GM23338 (cell line): ENCODE measurements at regions not wholly inside any gene's neighbourhood (a gene's known extent, or its start where the extent isn't known, plus 50 kb on each side); places are given as distances from the start of the nearest gene placed in this dataset.

ENCODE experiments used
- CREB1 ChIP-seq: fragments of 250-450 bp; sonication (Bioruptor Pico); IDR thresholded peaks from 2 replicates; pipeline ENCODE4 v1.5.0; 2020; ENCODE audit warnings: low read depth, mild to moderate bottlenecking, moderate library complexity
- CTCF ChIP-seq, 2 experiments: fragments of 200-600 bp in 1 of 2; sonication (generic) in 1 of 2; conservative IDR thresholded peaks; 2 replicates each; pipeline versions ENCODE4 v1.5.1 to v1.6.1; 2016 to 2017; ENCODE audit warnings: antibody characterized with exemption in 2 of 2, low read depth in 2 of 2, mild to moderate bottlenecking in 2 of 2, moderate library complexity in 1 of 2
- ETS1 ChIP-seq: IDR thresholded peaks from 2 replicates; pipeline ENCODE4 v1.6.1; 2016; ENCODE audit warnings: antibody characterized with exemption
- EZH2 ChIP-seq: fragments of 200-600 bp; sonication (generic); IDR thresholded peaks from one replicate; pipeline ENCODE4 v1.8.0; 2017; ENCODE audit warnings: antibody characterized with exemption, mild to moderate bottlenecking, low read depth; ENCODE audit not compliant: unreplicated experiment
- EZH2phosphoT487 ChIP-seq: fragments of 200-600 bp; sonication (generic); IDR thresholded peaks from one replicate; pipeline ENCODE4 v1.8.1; 2018; ENCODE audit warnings: antibody characterized with exemption; ENCODE audit not compliant: unreplicated experiment
- JUNB ChIP-seq: IDR thresholded peaks from one replicate; pipeline ENCODE4 v1.6.1; 2016; ENCODE audit warnings: antibody characterized with exemption; ENCODE audit not compliant: unreplicated experiment
- NANOG ChIP-seq: IDR thresholded peaks from 2 replicates; pipeline ENCODE4 v1.6.1; 2016; ENCODE audit warnings: antibody characterized with exemption, borderline replicate concordance
- POLR2AphosphoS5 ChIP-seq: IDR thresholded peaks from 2 replicates; pipeline ENCODE4 v1.6.1; 2016; ENCODE audit warnings: antibody characterized with exemption, low read depth
- REST ChIP-seq: IDR thresholded peaks from one replicate; pipeline ENCODE4 v1.6.1; 2018; ENCODE audit warnings: antibody characterized with exemption; ENCODE audit not compliant: unreplicated experiment
- STAT1 ChIP-seq: IDR thresholded peaks from one replicate; pipeline ENCODE4 v1.6.1; 2016; ENCODE audit warnings: antibody characterized with exemption; ENCODE audit not compliant: unreplicated experiment
- ZNF114 ChIP-seq: fragments of 250-450 bp; sonication (Bioruptor Pico); IDR thresholded peaks from 2 replicates; pipeline ENCODE4 v1.5.0; 2020; ENCODE audit warnings: mild to moderate bottlenecking, moderate library complexity
- ZNF331 ChIP-seq: fragments of 250-450 bp; sonication (Bioruptor Pico); IDR thresholded peaks from 2 replicates; pipeline ENCODE4 v1.5.0; 2020; ENCODE audit warnings: low read depth, mild to moderate bottlenecking, moderate library complexity
- ZNF462 ChIP-seq: fragments of 250-450 bp; sonication (Bioruptor Pico); IDR thresholded peaks from 2 replicates; pipeline ENCODE4 v1.5.0; 2020; ENCODE audit warnings: mild to moderate bottlenecking, moderate library complexity

GRCh38 chr6:137781639-137782038, 85.4 kb upstream of the TNFAIP3 start:
- TF ChIP-seq EZH2phosphoT487: no peak
- TF ChIP-seq CTCF (conservative IDR thresholded peaks at IDR 0.05; ENCODE audit: low read depth in 2 of 2): no peak
- no peak for TF ChIP-seq EZH2
- no peak for TF ChIP-seq ZNF331 (CRISPR knock-in tag)
- TF ChIP-seq REST: no peak
- TF ChIP-seq CREB1 (CRISPR knock-in tag): no peak
- no peak for TF ChIP-seq POLR2AphosphoS5
- TF ChIP-seq JUNB: no peak
- TF ChIP-seq ETS1: no peak
- no peak for TF ChIP-seq ZNF114
- no peak for TF ChIP-seq NANOG
- no peak for TF ChIP-seq STAT1
- no peak for TF ChIP-seq ZNF462 (CRISPR knock-in tag)
